GM18873 (cell line): ENCODE measurements at regions not wholly inside any gene's neighbourhood (a gene's known extent, or its start where the extent isn't known, plus 50 kb on each side); places are given as distances from the start of the nearest gene placed in this dataset.
A peak's percentile ranks its signal among the peaks of the same experiment; 100 is the strongest.
"Not testable (repeated sequence)": the region's sequence is repeated elsewhere in the genome, so short reads cannot be mapped to it uniquely, and the experiment has no call there.

Source experiments
- ATAC-seq: cut with Tn5 transposase; IDR thresholded peaks from one replicate; pipeline ENCODE4 v1.9.1; 2021; ENCODE audit warnings: mild to moderate bottlenecking, moderate library complexity, moderate number of reproducible peaks; ENCODE audit not compliant: unreplicated experiment, low FRiP score

DNA sequence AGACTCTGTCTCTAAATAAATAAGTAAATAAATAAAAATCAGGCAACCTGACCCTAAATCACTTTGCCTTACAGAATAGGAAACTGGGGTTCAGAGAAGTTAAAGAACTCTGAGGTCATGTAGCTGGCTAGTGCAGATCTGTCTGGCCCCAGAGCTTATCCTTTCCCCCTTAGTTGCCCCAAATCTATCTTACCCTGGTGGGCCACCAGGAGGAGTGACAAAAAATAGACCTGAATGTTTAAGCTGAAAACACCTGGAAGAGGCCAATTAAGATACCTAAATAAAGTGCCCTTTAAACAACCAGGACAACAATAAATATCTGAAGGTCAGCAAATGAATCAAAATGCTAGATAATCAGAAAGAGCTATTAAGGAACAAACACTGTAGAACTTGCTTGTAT lies 59.7 kb downstream of the TEX35 start:
- no peak for ATAC-seq

- no peak for ATAC-seq
These were observed 60.4 kb downstream of the TEX35 start for GRCh38 chr1:178573330-178573729.

- ATAC-seq, result no peak
These were observed 61.4 kb downstream of the TEX35 start for GRCh38 chr1:178574345-178574744.

- ATAC-seq, result no peak
These were observed 62.9 kb downstream of the TEX35 start for GRCh38 chr1:178575611-178576361.

- no peak for ATAC-seq
These were observed 63.9 kb downstream of the TEX35 start for GRCh38 chr1:178576841-178577240.

- ATAC-seq, result no peak
These were observed 65.0 kb downstream of the TEX35 start for GRCh38 chr1:178577882-178578281.

- no peak for ATAC-seq
These were observed 65.6 kb downstream of the TEX35 start for GRCh38 chr1:178578541-178578940.

- ATAC-seq, result no peak
These were observed 66.2 kb downstream of the TEX35 start for GRCh38 chr1:178579095-178579494.

DNA sequence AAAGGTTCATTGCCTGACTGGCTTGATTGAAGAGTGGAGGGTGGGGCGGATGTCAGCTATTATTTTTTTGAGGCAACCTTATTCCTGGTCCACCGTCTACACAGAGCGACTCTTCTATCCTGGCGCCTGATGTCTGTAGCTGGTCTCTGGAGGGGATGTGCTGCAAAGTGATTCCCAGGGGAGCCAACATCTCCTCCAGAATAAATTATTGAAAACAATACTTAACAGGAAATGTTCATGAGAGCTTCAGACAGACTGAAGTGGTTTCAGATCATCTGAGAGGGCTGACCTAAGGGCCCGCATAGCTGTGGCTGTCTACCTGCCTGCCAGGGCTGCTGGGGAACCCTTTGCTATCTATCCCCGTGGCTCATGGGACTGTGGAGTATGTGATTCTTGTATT lies 66.7 kb downstream of the TEX35 start:
- peak; percentile 38 for ATAC-seq

DNA sequence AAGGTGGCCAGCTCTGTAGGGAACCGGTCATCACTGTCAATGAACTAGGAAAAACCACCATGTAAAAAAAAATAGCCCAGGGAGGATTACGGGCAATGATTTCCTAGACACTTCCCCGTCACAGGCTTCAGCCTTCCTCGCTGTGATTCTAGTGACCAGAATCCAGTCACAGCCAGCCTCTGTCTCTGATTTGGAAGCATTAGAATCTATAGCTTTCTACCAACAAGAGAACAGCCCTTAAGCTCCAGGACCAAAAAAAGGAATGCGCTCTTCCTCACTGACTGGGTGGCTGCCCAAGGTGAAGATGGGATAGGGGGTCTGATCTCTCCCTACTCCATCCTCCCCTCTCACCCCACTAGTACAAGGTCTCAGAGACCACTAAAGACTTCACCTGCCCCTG lies 67.2 kb downstream of the TEX35 start:
- ATAC-seq, result peak; percentile 0

DNA sequence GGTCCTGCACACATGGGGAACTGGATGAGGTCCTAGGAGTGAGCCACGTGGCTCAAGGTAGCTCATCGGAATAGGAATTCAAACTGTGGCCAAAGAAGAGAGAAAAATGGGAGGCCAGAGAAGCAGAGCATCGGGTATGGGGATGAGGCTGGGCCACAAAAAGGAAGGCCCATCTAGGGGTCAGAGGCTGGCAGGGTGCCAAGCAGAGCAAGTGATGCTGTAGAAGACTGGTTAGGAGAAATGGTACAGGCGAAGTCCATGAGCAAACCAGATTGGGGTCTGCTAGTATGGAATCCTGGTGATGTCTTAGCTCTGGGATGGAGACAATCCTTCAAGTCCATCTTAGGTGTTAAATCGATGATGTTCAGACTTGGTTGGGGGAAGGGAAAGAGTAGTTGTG lies 68.0 kb downstream of the TEX35 start:
- ATAC-seq, result peak; percentile 1

DNA sequence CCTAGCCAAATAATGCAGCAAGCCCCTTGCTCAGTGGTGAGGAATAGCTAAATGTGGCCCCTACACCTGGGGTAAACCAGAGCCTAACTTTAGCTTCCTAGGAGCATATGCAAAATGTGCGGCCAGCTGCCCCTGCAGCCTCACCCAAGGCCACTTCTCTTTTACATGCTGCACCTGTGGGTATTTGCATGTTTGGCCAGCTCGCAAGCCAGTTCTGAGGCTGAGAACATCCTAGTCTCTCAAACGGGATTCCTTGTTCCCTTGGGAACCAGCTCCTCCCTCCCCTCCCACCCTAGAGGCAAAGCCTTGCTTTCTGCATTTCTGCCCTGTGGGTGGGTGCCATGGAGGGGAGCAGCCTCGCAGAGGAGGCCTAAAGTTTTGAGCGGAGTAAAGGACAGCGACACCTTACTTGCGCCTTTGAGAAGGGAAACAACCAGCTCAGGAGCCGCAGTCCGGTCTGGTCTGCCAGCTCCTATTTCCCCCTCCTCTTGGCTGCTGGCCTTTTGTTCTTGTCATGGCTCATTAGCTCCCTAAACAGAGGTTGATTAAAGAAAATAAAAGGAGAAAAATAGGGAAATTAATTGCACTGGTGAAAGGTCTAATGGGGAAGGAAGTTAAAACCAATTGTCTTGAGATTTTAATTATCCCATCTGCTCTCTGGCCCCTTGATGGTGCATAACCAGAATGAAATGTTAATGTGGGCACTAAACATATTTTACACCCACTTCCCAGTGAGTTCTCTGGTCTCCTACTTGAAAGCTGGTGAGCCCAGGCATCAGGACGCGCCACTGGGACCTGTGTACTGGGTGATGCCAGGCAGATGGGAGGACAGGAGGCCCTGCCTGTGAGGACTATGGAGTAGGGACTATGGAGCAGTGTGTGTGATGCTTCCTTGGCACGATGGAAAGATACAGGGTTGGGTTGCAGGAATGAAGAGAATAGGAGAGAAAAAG lies 68.7 kb downstream of the TEX35 start:
- peak; percentile 86 for ATAC-seq

GRCh38 chr1:178587096-178587495 lies 74.2 kb downstream of the TEX35 start:
- no peak for ATAC-seq

- no peak for ATAC-seq
These were observed 75.1 kb downstream of the TEX35 start for GRCh38 chr1:178587975-178588374.

DNA sequence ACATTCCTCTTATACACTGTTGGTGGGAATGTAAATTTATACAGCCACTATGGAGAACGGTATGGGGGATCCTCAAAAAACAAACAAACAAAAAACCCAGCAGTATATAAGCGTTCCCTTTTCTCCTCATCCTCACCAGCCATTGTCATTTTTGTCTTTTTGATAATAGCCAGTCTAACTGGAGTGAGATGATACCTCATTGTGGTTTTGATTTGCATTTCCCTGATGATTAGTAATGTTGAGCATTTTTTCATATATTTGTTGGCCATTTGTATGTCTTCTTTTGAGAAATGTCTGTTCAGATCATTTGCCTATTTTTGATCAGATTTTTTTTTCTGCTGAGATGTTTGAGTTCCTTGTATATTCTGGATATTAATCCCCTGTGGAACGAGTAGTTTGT lies 76.1 kb downstream of the TEX35 start:
- not testable (repeated sequence) for ATAC-seq

DNA sequence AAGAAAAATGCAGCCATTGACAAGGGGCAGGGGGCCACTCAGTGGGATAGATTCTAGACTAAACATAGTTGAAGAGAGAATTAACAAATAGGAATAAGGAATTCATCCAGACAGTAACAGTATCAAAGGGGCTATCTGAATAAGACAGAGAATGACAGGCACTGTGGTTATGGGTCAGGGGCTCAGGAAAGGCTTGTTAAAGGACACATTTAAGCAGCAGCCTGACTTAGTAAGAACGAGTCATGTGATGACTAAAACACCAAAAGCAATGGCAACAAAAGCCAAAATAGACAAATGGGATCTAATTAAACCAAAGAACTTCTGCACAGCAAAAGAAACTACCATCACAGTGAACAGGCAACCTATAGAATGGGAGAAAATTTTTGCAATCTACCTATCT lies 78.9 kb downstream of the TEX35 start:
- not testable (repeated sequence) for ATAC-seq

- no peak for ATAC-seq
These were observed 80.6 kb downstream of the TEX35 start for GRCh38 chr1:178593515-178593914.

DNA sequence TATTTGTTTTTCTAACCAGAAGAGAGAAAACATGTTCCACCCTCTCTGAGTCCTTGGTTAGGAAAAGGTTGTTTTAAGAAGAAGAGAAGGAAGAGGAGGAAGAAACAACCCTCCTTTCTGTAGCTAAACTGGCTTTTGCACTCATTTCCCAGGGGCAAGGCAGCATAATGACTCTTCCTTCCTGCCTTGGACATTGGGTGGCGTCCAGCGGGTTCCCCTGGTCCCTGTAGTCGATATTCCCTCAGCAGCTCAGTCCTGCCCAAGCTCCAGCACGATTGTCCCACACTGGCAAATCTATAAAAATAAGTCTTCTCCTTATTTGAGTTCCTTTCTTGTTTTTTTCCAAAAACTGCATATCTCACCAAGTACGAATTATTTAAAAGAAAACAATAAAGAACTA lies 81.2 kb downstream of the TEX35 start:
- no peak for ATAC-seq

- no peak for ATAC-seq
These were observed 82.6 kb downstream of the TEX35 start for GRCh38 chr1:178595491-178595890.

DNA sequence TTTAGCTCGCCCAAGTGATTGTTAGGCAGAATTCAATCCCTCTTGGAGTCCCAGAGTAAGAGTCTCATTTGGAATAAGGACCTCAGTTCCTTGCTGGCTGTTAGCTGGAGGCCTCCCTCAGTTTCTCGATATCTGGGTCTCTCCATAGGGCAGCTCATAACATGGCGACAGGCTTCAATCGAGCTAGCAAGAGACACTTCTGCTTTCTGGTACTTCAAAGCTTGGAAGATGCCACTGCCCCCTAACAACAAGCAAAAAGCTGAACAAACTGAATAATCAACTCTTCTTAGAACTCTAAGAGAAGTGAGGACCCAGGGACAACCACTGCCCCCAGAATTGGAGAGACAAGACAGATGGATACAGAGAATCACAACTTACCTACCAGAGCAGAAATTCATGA lies 86.2 kb downstream of the TEX35 start:
- no peak for ATAC-seq

GRCh38 chr1:178599745-178600144 lies 86.8 kb downstream of the TEX35 start:
- ATAC-seq, result peak; percentile 64

- no peak for ATAC-seq
These were observed 91.0 kb downstream of the TEX35 start for GRCh38 chr1:178603926-178604325.
